ENCODE measurements at regions not wholly inside any gene's neighbourhood (a gene's known extent, or its start where the extent isn't known, plus 50 kb on each side); places are given as distances from the start of the nearest gene placed in this dataset.
A peak's percentile ranks its signal among the peaks of the same experiment; 100 is the strongest.

DNA sequence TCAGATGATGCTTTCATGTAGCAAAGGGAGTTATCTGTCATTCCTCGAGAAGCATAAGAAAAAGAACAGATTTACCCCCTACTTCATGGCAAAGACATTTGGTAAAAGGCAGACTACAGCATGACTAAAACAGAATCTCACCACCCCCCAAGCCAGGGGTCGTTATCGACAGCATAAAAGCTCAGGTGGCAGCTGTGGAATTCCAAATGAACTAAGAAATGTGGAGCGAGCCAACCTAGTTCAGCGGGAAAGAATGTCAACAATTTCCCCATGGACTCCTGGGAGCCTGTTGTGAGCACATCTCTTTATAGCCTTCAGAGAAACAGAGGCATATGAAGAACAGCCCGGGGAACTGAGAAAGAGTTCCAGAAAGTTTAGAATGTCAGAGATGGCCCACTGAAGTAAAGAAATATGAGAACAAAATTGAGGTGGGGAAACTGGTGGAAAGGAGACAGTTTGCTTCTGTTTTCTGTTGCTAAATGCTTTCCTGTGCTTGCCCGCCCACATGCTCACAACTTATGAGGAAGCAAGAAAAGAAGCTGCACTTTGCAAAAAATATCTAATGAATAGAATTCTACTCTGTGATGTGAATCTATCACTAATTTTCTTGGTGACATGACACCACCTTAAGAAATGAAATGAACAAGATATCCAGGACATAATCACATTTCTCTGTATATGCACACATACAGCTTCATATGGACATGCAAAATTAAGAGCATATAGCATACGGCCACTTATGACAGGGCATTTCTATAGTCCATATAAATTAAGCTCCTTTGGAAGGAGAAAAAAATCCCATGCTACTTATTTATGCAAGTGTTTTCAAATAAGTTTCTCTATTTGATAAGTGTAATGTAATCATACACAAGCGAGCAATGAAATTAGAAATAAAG is 135.3 kb upstream of the MID1 start:
- no peak overlapping the region for H3K4me3 ChIP-seq (ENCODE audit: low read depth, low read length)
- H3K27ac ChIP-seq (ENCODE audit: low read depth, low read length) = peak overlapping the region; percentile 90
- H4K8ac ChIP-seq (ENCODE audit: low read depth, low read length) = no peak overlapping the region
- H3K4me2 ChIP-seq (ENCODE audit: low read length) = no peak overlapping the region
- no peak overlapping the region for H3K18ac ChIP-seq (ENCODE audit: low read length)
- no peaks in the 10 kb centered on the region for H3K27me3 ChIP-seq (ENCODE audit: insufficient read depth, low read length)
- H3K4ac ChIP-seq (ENCODE audit: low read depth, low read length) = no peak overlapping the region
- peaks cover 0 to 1% of the 10 kb centered on the region in 2 experiments for H3K36me3 ChIP-seq (ENCODE audit: control insufficient read depth in 1 of 2, insufficient read depth in 2 of 2, low read length in 2 of 2)
- no peak overlapping the region for H2BK120ac ChIP-seq (ENCODE audit: insufficient read depth, low read length, poor library complexity)
- H3K79me2 ChIP-seq (ENCODE audit: control insufficient read depth, insufficient read depth, low read length, poor library complexity) = no peaks in the 10 kb centered on the region
- no peak overlapping the region for H4K12ac ChIP-seq (ENCODE audit: low read depth, low read length)
- no peak overlapping the region for H2AK5ac ChIP-seq (ENCODE audit: low read length)
- no peak overlapping the region for H2BK12ac ChIP-seq (ENCODE audit: low read length)
- H4K91ac ChIP-seq (ENCODE audit: low read depth, low read length) = no peak overlapping the region
- H3K4me1 ChIP-seq (ENCODE audit: control insufficient read depth in 1 of 2, insufficient read depth in 2 of 2, low read length in 2 of 2) = peaks cover 8 to 9% of the 10 kb centered on the region in 2 experiments
- DNase-seq = peak; percentile 48 to 63
- H3K23ac ChIP-seq (ENCODE audit: low read length) = no peak overlapping the region
- no peak overlapping the region for H3K9ac ChIP-seq (ENCODE audit: low read length)
- no peaks in the 10 kb centered on the region for H3K9me3 ChIP-seq (ENCODE audit: insufficient read depth, low read depth, low read length)
- H2BK5ac ChIP-seq (ENCODE audit: low read depth, low read length, poor library complexity) = no peak overlapping the region
- WGBS (ENCODE audit: extremely low coverage, insufficient coverage, insufficient read length) = no CpG with 5 or more reads among the region's 9 CpGs
- H2AFZ ChIP-seq (ENCODE audit: insufficient read depth, low read length, poor library complexity) = no peak overlapping the region
- H3K14ac ChIP-seq (ENCODE audit: low read length) = no peak overlapping the region
- peaks cover 8% of the 10 kb centered on the region for H3K79me1 ChIP-seq (ENCODE audit: low read length)

GRCh38 chrX:10756441-10756840 is 136.1 kb upstream of the MID1 start:
- H3K4me2 ChIP-seq (ENCODE audit: low read length) = no peak overlapping the region
- H3K9ac ChIP-seq (ENCODE audit: low read length) = no peak overlapping the region
- H4K8ac ChIP-seq (ENCODE audit: low read depth, low read length) = no peak overlapping the region
- peak overlapping the region; percentile 51 for H4K91ac ChIP-seq (ENCODE audit: low read depth, low read length)
- WGBS (ENCODE audit: extremely low coverage, insufficient coverage, insufficient read length) = no CpG with 5 or more reads among the region's 3 CpGs
- H2BK5ac ChIP-seq (ENCODE audit: low read depth, low read length, poor library complexity) = no peak overlapping the region
- H3K14ac ChIP-seq (ENCODE audit: low read length) = no peak overlapping the region
- H3K4me3 ChIP-seq (ENCODE audit: low read depth, low read length) = no peak overlapping the region
- no peak overlapping the region for H2AFZ ChIP-seq (ENCODE audit: insufficient read depth, low read length, poor library complexity)
- H2BK12ac ChIP-seq (ENCODE audit: low read length) = no peak overlapping the region
- H2AK5ac ChIP-seq (ENCODE audit: low read length) = no peak overlapping the region
- peaks cover 8 to 9% of the 10 kb centered on the region in 2 experiments for H3K4me1 ChIP-seq (ENCODE audit: control insufficient read depth in 1 of 2, insufficient read depth in 2 of 2, low read length in 2 of 2)
- H3K79me1 ChIP-seq (ENCODE audit: low read length) = peaks cover 6% of the 10 kb centered on the region
- H3K27me3 ChIP-seq (ENCODE audit: insufficient read depth, low read length) = no peaks in the 10 kb centered on the region
- peak; percentile 47 to 67 for DNase-seq
- peak overlapping the region; percentile 31 for H2BK120ac ChIP-seq (ENCODE audit: insufficient read depth, low read length, poor library complexity)
- H4K12ac ChIP-seq (ENCODE audit: low read depth, low read length) = no peak overlapping the region
- no peaks in the 10 kb centered on the region for H3K79me2 ChIP-seq (ENCODE audit: control insufficient read depth, insufficient read depth, low read length, poor library complexity)
- no peak overlapping the region for H3K18ac ChIP-seq (ENCODE audit: low read length)
- H3K4ac ChIP-seq (ENCODE audit: low read depth, low read length) = no peak overlapping the region
- H3K27ac ChIP-seq (ENCODE audit: low read depth, low read length) = peak overlapping the region; percentile 90
- H3K36me3 ChIP-seq (ENCODE audit: control insufficient read depth in 1 of 2, insufficient read depth in 2 of 2, low read length in 2 of 2) = no peaks in the 10 kb centered on the region
- H3K9me3 ChIP-seq (ENCODE audit: insufficient read depth, low read depth, low read length) = no peaks in the 10 kb centered on the region
- no peak overlapping the region for H3K23ac ChIP-seq (ENCODE audit: low read length)

GRCh38 chrX:10759141-10759799 is 138.9 kb upstream of the MID1 start:
- peak; percentile 5 to 67 for DNase-seq
- Histone ChIP-seq H3K27me3 (ENCODE audit: insufficient read depth, low read length) (no peaks in the 10 kb centered on the region), H3K4me2 (ENCODE audit: low read length) (no peak overlapping the region), H3K36me3 (ENCODE audit: control insufficient read depth in 1 of 2, insufficient read depth in 2 of 2, low read length in 2 of 2) (no peaks in the 10 kb centered on the region), H2BK12ac (ENCODE audit: low read length) (no peak overlapping the region), H3K14ac (ENCODE audit: low read length) (no peak overlapping the region), H4K91ac (ENCODE audit: low read depth, low read length) (no peak overlapping the region), H3K4me3 (ENCODE audit: low read depth, low read length) (no peak overlapping the region), H3K4me1 (ENCODE audit: control insufficient read depth in 1 of 2, insufficient read depth in 2 of 2, low read length in 2 of 2) (peaks cover 4% of the 10 kb centered on the region in 2 experiments), H3K18ac (ENCODE audit: low read length) (no peak overlapping the region), H2AFZ (ENCODE audit: insufficient read depth, low read length, poor library complexity) (no peak overlapping the region), H3K79me2 (ENCODE audit: control insufficient read depth, insufficient read depth, low read length, poor library complexity) (no peaks in the 10 kb centered on the region), H3K4ac (ENCODE audit: low read depth, low read length) (no peak overlapping the region), H4K12ac (ENCODE audit: low read depth, low read length) (no peak overlapping the region), H2AK5ac (ENCODE audit: low read length) (no peak overlapping the region), H3K27ac (ENCODE audit: low read depth, low read length) (no peak overlapping the region), H3K9ac (ENCODE audit: low read length) (no peak overlapping the region), H2BK5ac (ENCODE audit: low read depth, low read length, poor library complexity) (no peak overlapping the region), H3K79me1 (ENCODE audit: low read length) (peaks cover 4% of the 10 kb centered on the region), H4K8ac (ENCODE audit: low read depth, low read length) (peak overlapping the region; percentile 28), H3K9me3 (ENCODE audit: insufficient read depth, low read depth, low read length) (no peaks in the 10 kb centered on the region), H2BK120ac (ENCODE audit: insufficient read depth, low read length, poor library complexity) (no peak overlapping the region), H3K23ac (ENCODE audit: low read length) (no peak overlapping the region)
- no CpG with 5 or more reads among the region's 10 CpGs for WGBS (ENCODE audit: extremely low coverage, insufficient coverage, insufficient read length)

DNA sequence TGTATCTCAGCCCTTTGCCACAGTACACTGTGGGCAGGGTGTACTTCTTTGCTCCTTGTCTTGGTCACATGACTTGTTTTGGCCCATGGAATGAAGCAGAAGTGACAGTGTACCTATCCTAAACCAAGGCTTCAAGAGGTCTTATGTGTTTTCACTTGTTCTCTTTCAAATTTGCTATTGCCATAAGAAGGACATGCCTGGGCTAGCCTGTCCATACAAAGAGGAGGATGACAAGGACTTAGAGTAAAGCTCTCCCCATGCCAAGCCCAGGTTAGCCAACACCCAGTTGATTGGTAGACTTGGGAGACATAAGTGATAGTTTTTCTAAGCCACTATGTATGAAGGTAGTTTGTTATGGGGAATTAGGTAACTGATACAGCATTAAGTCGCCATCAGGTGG is 141.1 kb upstream of the MID1 start:
- H3K4me1 ChIP-seq (ENCODE audit: control insufficient read depth in 1 of 2, insufficient read depth in 2 of 2, low read length in 2 of 2) = peaks cover 4% of the 10 kb centered on the region in 2 experiments

More for the DNA sequence above, 141.1 kb upstream of the MID1 start:
- Histone ChIP-seq H4K12ac (ENCODE audit: low read depth, low read length) (no peak overlapping the region), H2BK12ac (ENCODE audit: low read length) (no peak overlapping the region), H3K79me2 (ENCODE audit: control insufficient read depth, insufficient read depth, low read length, poor library complexity) (no peaks in the 10 kb centered on the region), H2BK5ac (ENCODE audit: low read depth, low read length, poor library complexity) (peak overlapping the region; percentile 76), H3K4ac (ENCODE audit: low read depth, low read length) (peak overlapping the region; percentile 67), H3K14ac (ENCODE audit: low read length) (no peak overlapping the region), H3K79me1 (ENCODE audit: low read length) (peaks cover 2% of the 10 kb centered on the region), H3K4me2 (ENCODE audit: low read length) (no peak overlapping the region), H3K23ac (ENCODE audit: low read length) (no peak overlapping the region), H3K36me3 (ENCODE audit: control insufficient read depth in 1 of 2, insufficient read depth in 2 of 2, low read length in 2 of 2) (no peaks in the 10 kb centered on the region), H2AFZ (ENCODE audit: insufficient read depth, low read length, poor library complexity) (no peak overlapping the region), H4K91ac (ENCODE audit: low read depth, low read length) (peak overlapping the region; percentile 70), H3K9me3 (ENCODE audit: insufficient read depth, low read depth, low read length) (no peaks in the 10 kb centered on the region), H3K18ac (ENCODE audit: low read length) (no peak overlapping the region), H3K4me3 (ENCODE audit: low read depth, low read length) (no peak overlapping the region), H3K27me3 (ENCODE audit: insufficient read depth, low read length) (no peaks in the 10 kb centered on the region), H3K27ac (ENCODE audit: low read depth, low read length) (no peak overlapping the region), H2AK5ac (ENCODE audit: low read length) (no peak overlapping the region), H2BK120ac (ENCODE audit: insufficient read depth, low read length, poor library complexity) (peak overlapping the region; percentile 20), H4K8ac (ENCODE audit: low read depth, low read length) (peak overlapping the region; percentile 54), H3K9ac (ENCODE audit: low read length) (no peak overlapping the region)
- no peak for DNase-seq
- no CpG with 5 or more reads among the region's 1 CpG for WGBS (ENCODE audit: extremely low coverage, insufficient coverage, insufficient read length)

All from trophoblast cell (in vitro differentiated cells and primary cell).